GM12891 (cell line): ENCODE measurements at regions not wholly inside any gene's neighbourhood (a gene's known extent, or its start where the extent isn't known, plus 50 kb on each side); places are given as distances from the start of the nearest gene placed in this dataset.

Source experiments
- POLR2A ChIP-seq: IDR thresholded peaks from 2 replicates; pipeline ENCODE4 v1.6.1; 2011; ENCODE audit warnings: low read depth, low read length, control low read depth
- POLR2AphosphoS5 ChIP-seq: IDR thresholded peaks from 2 replicates; pipeline ENCODE4 v1.6.1; 2011; ENCODE audit warnings: low read depth, low read length, control low read depth
- POU2F2 ChIP-seq: IDR thresholded peaks from 2 replicates; pipeline ENCODE4 v1.6.1; 2011; ENCODE audit warnings: low read depth, mild to moderate bottlenecking, control low read depth, low read length, moderate library complexity
- SPI1 ChIP-seq: IDR thresholded peaks from 2 replicates; pipeline ENCODE4 v1.6.1; 2011; ENCODE audit warnings: low read depth, low read length, control low read depth

- no peak for TF ChIP-seq POLR2A
- TF ChIP-seq SPI1: no peak
- no peak for TF ChIP-seq POLR2AphosphoS5
- TF ChIP-seq POU2F2: no peak
These were observed 262.4 kb downstream of the INSIG2 start for GRCh38 chr2:118350621-118351020.
